ENCODE measurements at regions not wholly inside any gene's neighbourhood (a gene's known extent, or its start where the extent isn't known, plus 50 kb on each side); places are given as distances from the start of the nearest gene placed in this dataset.
"Not testable (repeated sequence)": the region's sequence is repeated elsewhere in the genome, so short reads cannot be mapped to it uniquely, and the experiment has no call there.

- no peak for ATAC-seq (ENCODE audit: low FRiP score in 2 of 2)
- no peak overlapping the region for H3K4me3 ChIP-seq
- no peak for TF ChIP-seq POLR2A (IDR thresholded peaks at IDR 0.05)
- TF ChIP-seq CTCF (IDR thresholded peaks at IDR 0.05): no peak
- TF ChIP-seq POLR2AphosphoS5 (IDR thresholded peaks at IDR 0.05): no peak
- TF ChIP-seq EP300 (IDR thresholded peaks at IDR 0.05): no peak
These were observed 69.4 kb upstream of the HCN1 start for GRCh38 chr5:45765561-45765960.

GRCh38 chr5:45750574-45750973, 54.4 kb upstream of the HCN1 start:
- no peak for DNase-seq
- no peak for ATAC-seq (ENCODE audit: low FRiP score in 2 of 2)
- Histone ChIP-seq H3K4me1 (no peaks in the 10 kb centered on the region), H3K4me3 (no peak overlapping the region), H3K36me3 (no peaks in the 10 kb centered on the region), H3K27me3 (no peaks in the 10 kb centered on the region), H3K27ac (no peak overlapping the region), H3K9me3 (peaks cover 0 to 10% (median 0%) of the 10 kb centered on the region in 4 donors)
- WGBS, 2 donors: 92 to 100% methylated on average over 3 of the region's 3 CpGs
- TF ChIP-seq POLR2AphosphoS5 (IDR thresholded peaks at IDR 0.05) (no peak), CTCF (IDR thresholded peaks at IDR 0.05) (no peak), POLR2A (IDR thresholded peaks at IDR 0.05) (no peak), EP300 (IDR thresholded peaks at IDR 0.05) (no peak)

More at GRCh38 chr5:45765561-45765960, 69.4 kb upstream of the HCN1 start:
- 73 to 78% methylated on average over 2 to 3 of the region's 3 CpGs for WGBS, 2 donors
- Histone ChIP-seq H3K27ac (no peak overlapping the region), H3K4me1 (no peaks in the 10 kb centered on the region), H3K9me3 (peaks cover 0 to 7% (median 3%) of the 10 kb centered on the region in 4 donors), H3K27me3 (no peaks in the 10 kb centered on the region), H3K36me3 (no peaks in the 10 kb centered on the region)
- DNase-seq: no peak

- H3K36me3 ChIP-seq; H3K4me3 ChIP-seq; H3K27me3 ChIP-seq; DNase-seq; ATAC-seq (ENCODE audit: low FRiP score in 2 of 2); H3K27ac ChIP-seq; H3K4me1 ChIP-seq: not testable (repeated sequence)
- WGBS, 2 donors: 65% methylated on average over 4 of the region's 4 CpGs
- peaks cover 0 to 10% (median 0%) of the 10 kb centered on the region in 4 donors for H3K9me3 ChIP-seq
These were observed 52.3 kb upstream of the HCN1 start for GRCh38 chr5:45748511-45748910.
